ENCODE measurements at regions not wholly inside any gene's neighbourhood (a gene's known extent, or its start where the extent isn't known, plus 50 kb on each side); places are given as distances from the start of the nearest gene placed in this dataset.

GRCh38 chr3:44125246-44125645, 116.4 kb upstream of the TOPAZ1 start:
- H3K27ac Mint-ChIP-seq = no peak overlapping the region
- H3K4me1 Mint-ChIP-seq = peaks cover 0 to 8% (median 0%) of the 10 kb centered on the region in 3 donors
- Histone ChIP-seq H3K36me3 (ENCODE audit: insufficient read depth, low read length) (no peaks in the 10 kb centered on the region), H3K27me3 (ENCODE audit: insufficient read depth, low read length, poor library complexity, severe bottlenecking) (no peaks in the 10 kb centered on the region), H3K4me1 (ENCODE audit: insufficient read depth, low read length) (no peaks in the 10 kb centered on the region), H3K9me3 (ENCODE audit: low read length) (no peaks in the 10 kb centered on the region), H3K4me3 (ENCODE audit: low read length) (no peak overlapping the region), H3K27ac (ENCODE audit: low read depth, low read length) (no peak overlapping the region)
- no peak overlapping the region for H3K4me3 Mint-ChIP-seq
- no peaks in the 10 kb centered on the region for H3K9me3 Mint-ChIP-seq
- no peak for DNase-seq
- ChIA-PET POLR2A (no interaction called here), CTCF (no interaction called here)
- peaks cover 4 to 23% of the 10 kb centered on the region in 2 donors for H3K27me3 Mint-ChIP-seq
- H3K36me3 Mint-ChIP-seq = no peaks in the 10 kb centered on the region

- no peak for DNase-seq
- Mint-ChIP-seq H3K27me3 (peaks cover 4 to 23% of the 10 kb centered on the region in 2 donors), H3K27ac (no peak overlapping the region), H3K4me3 (no peak overlapping the region), H3K4me1 (peaks cover 0 to 9% (median 0%) of the 10 kb centered on the region in 3 donors), H3K36me3 (no peaks in the 10 kb centered on the region), H3K9me3 (no peaks in the 10 kb centered on the region)
- ChIA-PET CTCF (no interaction called here), POLR2A (no interaction called here)
- Histone ChIP-seq H3K36me3 (ENCODE audit: insufficient read depth, low read length) (no peaks in the 10 kb centered on the region), H3K4me3 (ENCODE audit: low read length) (no peak overlapping the region), H3K27me3 (ENCODE audit: insufficient read depth, low read length, poor library complexity, severe bottlenecking) (no peaks in the 10 kb centered on the region), H3K9me3 (ENCODE audit: low read length) (no peaks in the 10 kb centered on the region), H3K4me1 (ENCODE audit: insufficient read depth, low read length) (no peaks in the 10 kb centered on the region), H3K27ac (ENCODE audit: low read depth, low read length) (no peak overlapping the region)
These were observed 115.8 kb upstream of the TOPAZ1 start for GRCh38 chr3:44125882-44126281.

GRCh38 chr3:44128057-44128775, 113.5 kb upstream of the TOPAZ1 start:
- Histone ChIP-seq H3K9me3 (ENCODE audit: low read length) (no peaks in the 10 kb centered on the region), H3K4me1 (ENCODE audit: insufficient read depth, low read length) (no peaks in the 10 kb centered on the region), H3K27me3 (ENCODE audit: insufficient read depth, low read length, poor library complexity, severe bottlenecking) (no peaks in the 10 kb centered on the region), H3K36me3 (ENCODE audit: insufficient read depth, low read length) (no peaks in the 10 kb centered on the region), H3K4me3 (ENCODE audit: low read length) (no peak overlapping the region), H3K27ac (ENCODE audit: low read depth, low read length) (no peak overlapping the region)
- DNase-seq = no peak
- no peak overlapping the region for H3K27ac Mint-ChIP-seq
- peaks cover 0 to 9% (median 0%) of the 10 kb centered on the region in 3 donors for H3K4me1 Mint-ChIP-seq
- H3K4me3 Mint-ChIP-seq = no peak overlapping the region
- ChIA-PET CTCF (no interaction called here), POLR2A (no interaction called here)
- peaks cover 4 to 20% of the 10 kb centered on the region in 2 donors for H3K27me3 Mint-ChIP-seq
- no peaks in the 10 kb centered on the region for H3K36me3 Mint-ChIP-seq
- H3K9me3 Mint-ChIP-seq = no peaks in the 10 kb centered on the region

GRCh38 chr3:44130249-44130648, 111.4 kb upstream of the TOPAZ1 start:
- POLR2A ChIA-PET = no interaction called here
- Mint-ChIP-seq H3K4me3 (no peak overlapping the region), H3K27ac (no peak overlapping the region)

GRCh38 chr3:44132061-44132460, 109.6 kb upstream of the TOPAZ1 start:
- no peaks in the 10 kb centered on the region for H3K9me3 Mint-ChIP-seq

More at GRCh38 chr3:44130249-44130648, 111.4 kb upstream of the TOPAZ1 start:
- no peaks in the 10 kb centered on the region for H3K4me1 ChIP-seq (ENCODE audit: insufficient read depth, low read length)
- no peaks in the 10 kb centered on the region for H3K9me3 ChIP-seq (ENCODE audit: low read length)
- CTCF ChIA-PET = no interaction called here
- H3K9me3 Mint-ChIP-seq = no peaks in the 10 kb centered on the region
- H3K4me1 Mint-ChIP-seq = peaks cover 0 to 9% (median 0%) of the 10 kb centered on the region in 3 donors
- no peak for DNase-seq
- no peaks in the 10 kb centered on the region for H3K36me3 Mint-ChIP-seq
- no peaks in the 10 kb centered on the region for H3K36me3 ChIP-seq (ENCODE audit: insufficient read depth, low read length)
- H3K4me3 ChIP-seq (ENCODE audit: low read length) = no peak overlapping the region
- no peaks in the 10 kb centered on the region for H3K27me3 ChIP-seq (ENCODE audit: insufficient read depth, low read length, poor library complexity, severe bottlenecking)
- peaks cover 5 to 20% of the 10 kb centered on the region in 2 donors for H3K27me3 Mint-ChIP-seq
- no peak overlapping the region for H3K27ac ChIP-seq (ENCODE audit: low read depth, low read length)

GRCh38 chr3:44132593-44132992, 109.1 kb upstream of the TOPAZ1 start:
- H3K4me3 ChIP-seq (ENCODE audit: low read length) = no peak overlapping the region
- no peaks in the 10 kb centered on the region for H3K9me3 ChIP-seq (ENCODE audit: low read length)
- no peaks in the 10 kb centered on the region for H3K4me1 ChIP-seq (ENCODE audit: insufficient read depth, low read length)
- no peaks in the 10 kb centered on the region for H3K36me3 ChIP-seq (ENCODE audit: insufficient read depth, low read length)
- H3K27me3 Mint-ChIP-seq = peaks cover 1 to 21% of the 10 kb centered on the region in 2 donors
- H3K27me3 ChIP-seq (ENCODE audit: insufficient read depth, low read length, poor library complexity, severe bottlenecking) = no peaks in the 10 kb centered on the region
- H3K27ac ChIP-seq (ENCODE audit: low read depth, low read length) = no peak overlapping the region
- H3K4me3 Mint-ChIP-seq = no peak overlapping the region
- H3K27ac Mint-ChIP-seq = no peak overlapping the region
- no peak for DNase-seq
- ChIA-PET CTCF (no interaction called here), POLR2A (no interaction called here)
- H3K9me3 Mint-ChIP-seq = no peaks in the 10 kb centered on the region
- H3K4me1 Mint-ChIP-seq = peaks cover 0 to 9% (median 0%) of the 10 kb centered on the region in 3 donors
- H3K36me3 Mint-ChIP-seq = no peaks in the 10 kb centered on the region

More at GRCh38 chr3:44132061-44132460, 109.6 kb upstream of the TOPAZ1 start:
- Histone ChIP-seq H3K4me3 (ENCODE audit: low read length) (no peak overlapping the region), H3K4me1 (ENCODE audit: insufficient read depth, low read length) (no peaks in the 10 kb centered on the region), H3K9me3 (ENCODE audit: low read length) (no peaks in the 10 kb centered on the region), H3K36me3 (ENCODE audit: insufficient read depth, low read length) (no peaks in the 10 kb centered on the region), H3K27me3 (ENCODE audit: insufficient read depth, low read length, poor library complexity, severe bottlenecking) (no peaks in the 10 kb centered on the region), H3K27ac (ENCODE audit: low read depth, low read length) (no peak overlapping the region)
- no peak for DNase-seq
- Mint-ChIP-seq H3K4me3 (no peak overlapping the region), H3K36me3 (no peaks in the 10 kb centered on the region), H3K27me3 (peaks cover 1 to 21% of the 10 kb centered on the region in 2 donors), H3K27ac (no peak overlapping the region), H3K4me1 (peaks cover 0 to 9% (median 0%) of the 10 kb centered on the region in 3 donors)
- ChIA-PET CTCF (no interaction called here), POLR2A (no interaction called here)

GRCh38 chr3:44136421-44136820, 105.3 kb upstream of the TOPAZ1 start:
- no peaks in the 10 kb centered on the region for H3K4me1 Mint-ChIP-seq
- H3K4me3 ChIP-seq (ENCODE audit: low read length) = no peak overlapping the region
- H3K4me3 Mint-ChIP-seq = no peak overlapping the region
- no peaks in the 10 kb centered on the region for H3K36me3 Mint-ChIP-seq
- CTCF ChIA-PET = no interaction called here
- H3K36me3 ChIP-seq (ENCODE audit: insufficient read depth, low read length) = no peaks in the 10 kb centered on the region
- H3K27me3 ChIP-seq (ENCODE audit: insufficient read depth, low read length, poor library complexity, severe bottlenecking) = no peaks in the 10 kb centered on the region
- H3K9me3 Mint-ChIP-seq = no peaks in the 10 kb centered on the region
- peaks cover 9 to 25% of the 10 kb centered on the region in 2 donors for H3K27me3 Mint-ChIP-seq
- POLR2A ChIA-PET = no interaction called here
- no peak overlapping the region for H3K27ac ChIP-seq (ENCODE audit: low read depth, low read length)
- H3K9me3 ChIP-seq (ENCODE audit: low read length) = no peaks in the 10 kb centered on the region
- no peak for DNase-seq
- H3K27ac Mint-ChIP-seq = no peak overlapping the region
- H3K4me1 ChIP-seq (ENCODE audit: insufficient read depth, low read length) = no peaks in the 10 kb centered on the region

- no peak overlapping the region for H3K27ac Mint-ChIP-seq
- Histone ChIP-seq H3K27ac (ENCODE audit: low read depth, low read length) (no peak overlapping the region), H3K27me3 (ENCODE audit: insufficient read depth, low read length, poor library complexity, severe bottlenecking) (no peaks in the 10 kb centered on the region), H3K36me3 (ENCODE audit: insufficient read depth, low read length) (no peaks in the 10 kb centered on the region), H3K9me3 (ENCODE audit: low read length) (no peaks in the 10 kb centered on the region), H3K4me3 (ENCODE audit: low read length) (no peak overlapping the region), H3K4me1 (ENCODE audit: insufficient read depth, low read length) (no peaks in the 10 kb centered on the region)
- peaks cover 12 to 43% of the 10 kb centered on the region in 2 donors for H3K27me3 Mint-ChIP-seq
- H3K36me3 Mint-ChIP-seq = no peaks in the 10 kb centered on the region
- no peaks in the 10 kb centered on the region for H3K4me1 Mint-ChIP-seq
- no peaks in the 10 kb centered on the region for H3K9me3 Mint-ChIP-seq
- no peak for DNase-seq
- ChIA-PET POLR2A (no interaction called here), CTCF (no interaction called here)
- H3K4me3 Mint-ChIP-seq = no peak overlapping the region
These were observed 95.6 kb upstream of the TOPAZ1 start for GRCh38 chr3:44146073-44146472.
